HepG2 (cell line): ENCODE measurements at regions not wholly inside any gene's neighbourhood (a gene's known extent, or its start where the extent isn't known, plus 50 kb on each side); places are given as distances from the start of the nearest gene placed in this dataset.

Source experiments
- ATAC-seq: fragments of 200-7000 bp; cut with Tn5 transposase; 3 replicates; pipeline ENCODE4 v1.9.1; 2020; ENCODE audit warnings: mild to moderate bottlenecking, moderate library complexity
- BruUV-seq: library from RNA; stranded (reverse); fragments of 400-500 nt; replicated peaks from 2 replicates; lab custom pipeline; 2021; lab: Mats Ljungman, UMichigan
- CTCF ChIA-PET: fragments of 300-600 bp; formaldehyde crosslinking; extraction: SDS; loops from one replicate; lab custom pipeline; 2021; ENCODE audit warnings: low total read pairs, inconsistent platforms, low intra/inter-chr PET ratio; lab: Yijun Ruan, JAX
- POLR2A ChIA-PET: fragments of 350-600 bp; sonication (Branson Sonifier 250); formaldehyde crosslinking; loops from one replicate; lab custom pipeline; 2020; ENCODE audit warnings: antibody characterized with exemption, inconsistent platforms; lab: Yijun Ruan, JAX
- DNase-seq: peaks from one replicate; pipeline ENCODE4 v3.0.0-alpha.2; 2015; ENCODE audit warnings: low spot score
- FAIRE-seq: peaks from 3 replicates; lab custom pipeline; 2011; peaks lifted over from hg19 to GRCh38; lab: Jason Lieb, UNC
- H2AFZ ChIP-seq: one replicate; pipeline ENCODE4 v1.6.1; 2011; ENCODE audit warnings: low read length, inconsistent platforms
- H3K27ac ChIP-seq: fragments of 300-600 bp; 3 replicates; pipeline ENCODE4 v1.8.0; 2011; ENCODE audit warnings: mixed run types, mild to moderate bottlenecking, mixed read lengths, low read length, inconsistent platforms; ENCODE audit not compliant: insufficient read depth; ENCODE audit errors: extremely low read length
- H3K27me3 ChIP-seq, 2 experiments: fragments of 200-600 bp in 1 of 2; 2 replicates in 1 of 2; 3 replicates in 1 of 2; pipeline versions ENCODE4 v1.6.0 to v1.8.0; 2011; ENCODE audit warnings: low read length in 2 of 2, mild to moderate bottlenecking in 2 of 2, moderate library complexity in 2 of 2, inconsistent platforms in 1 of 2; ENCODE audit not compliant: insufficient read depth in 2 of 2, control insufficient read depth in 1 of 2
- H3K36me3 ChIP-seq, 2 experiments: fragments of 200-600 bp in 1 of 2; replicated peaks in 1 of 2; 2 replicates in 1 of 2; 3 replicates in 1 of 2; pipeline versions ENCODE4 v1.5.1 to v1.8.0; 2011; ENCODE audit warnings: low read length in 2 of 2, inconsistent platforms in 1 of 2; ENCODE audit not compliant: insufficient read depth in 2 of 2, control insufficient read depth in 1 of 2
- H3K4me1 ChIP-seq: 2 replicates; pipeline ENCODE4 v1.5.1; 2012; ENCODE audit warnings: low read length, inconsistent platforms; ENCODE audit not compliant: insufficient read depth
- H3K4me2 ChIP-seq: 2 replicates; pipeline ENCODE4 v1.6.0; 2011; ENCODE audit warnings: low read depth, low read length, inconsistent platforms
- H3K4me3 ChIP-seq, 3 experiments: fragments of 200-600 bp in 1 of 3; sonication (generic), shearing (Covaris generic) in 1 of 3; replicated peaks in 1 of 3; 2 replicates each; pipeline ENCODE4 v1.5.1; 2011 to 2016; ENCODE audit warnings: low read length in 3 of 3, inconsistent platforms in 2 of 3, low read depth in 2 of 3, mild to moderate bottlenecking in 2 of 3, control low read depth in 1 of 3, mixed read lengths in 1 of 3; ENCODE audit not compliant: insufficient read depth in 1 of 3
- H3K79me2 ChIP-seq: one replicate; pipeline ENCODE4 v1.6.1; 2011; ENCODE audit warnings: low read length, inconsistent platforms; ENCODE audit not compliant: insufficient read depth
- H3K9ac ChIP-seq: 2 replicates; pipeline ENCODE4 v1.6.0; 2011; ENCODE audit warnings: mild to moderate bottlenecking, low read depth, low read length, inconsistent platforms; ENCODE audit not compliant: insufficient read depth
- H3K9me3 ChIP-seq: 2 replicates; pipeline ENCODE4 v1.5.1; 2012; ENCODE audit warnings: mild to moderate bottlenecking, low read length
- H4K20me1 ChIP-seq: 2 replicates; pipeline ENCODE4 v1.6.0; 2011; ENCODE audit warnings: inconsistent platforms, mild to moderate bottlenecking, low read length, moderate library complexity; ENCODE audit not compliant: insufficient read depth
- ATF5 ChIP-seq: sonication (generic); formaldehyde crosslinking; IDR thresholded peaks from 2 replicates; pipeline ENCODE4 v1.4.0; 2020; ENCODE audit warnings: mild to moderate bottlenecking, low read depth, missing genetic modification reagents
- CEBPB ChIP-seq: IDR thresholded peaks from 2 replicates; pipeline ENCODE4 v1.6.1; 2011; ENCODE audit warnings: low read depth, low read length, improper control_type of control experiment, borderline replicate concordance
- CEBPG ChIP-seq: IDR thresholded peaks from 2 replicates; pipeline ENCODE4 v1.6.1; 2016
- EHMT2 ChIP-seq: fragments of 200-600 bp; sonication (generic); IDR thresholded peaks from 2 replicates; pipeline ENCODE4 v1.7.0; 2017; ENCODE audit warnings: antibody characterized with exemption, low read depth, low read length, borderline replicate concordance
- NBN ChIP-seq: fragments of 450-650 bp; conservative IDR thresholded peaks from 2 replicates; pipeline ENCODE4 v1.6.1; 2017
- NCOA1 ChIP-seq: sonication (generic); formaldehyde crosslinking; IDR thresholded peaks from 2 replicates; pipeline ENCODE4 v1.9.0; 2021; ENCODE audit warnings: missing genetic modification reagents
- NFKB2 ChIP-seq: sonication (generic); formaldehyde crosslinking; IDR thresholded peaks from 2 replicates; pipeline ENCODE4 v1.4.0; 2020; ENCODE audit warnings: missing genetic modification reagents, borderline replicate concordance
- NR2F6 ChIP-seq, 2 experiments: IDR thresholded peaks; 2 replicates each; pipeline ENCODE4 v1.6.1; 2016; ENCODE audit warnings: antibody characterized with exemption in 1 of 2, mild to moderate bottlenecking in 1 of 2
- RAD21 ChIP-seq: fragments of 450-650 bp; formaldehyde crosslinking; IDR thresholded peaks from 2 replicates; pipeline ENCODE4 v1.5.0; 2020; ENCODE audit warnings: mild to moderate bottlenecking
- RNF219 ChIP-seq: sonication (generic); formaldehyde crosslinking; IDR thresholded peaks from 2 replicates; pipeline ENCODE4 v1.5.0; 2020; ENCODE audit warnings: mild to moderate bottlenecking, missing genetic modification reagents
- SOX13 ChIP-seq, 3 experiments: fragments of 450-650 bp in 1 of 3; sonication (generic) in 1 of 3; formaldehyde crosslinking in 1 of 3; IDR thresholded peaks in 2 of 3; conservative IDR thresholded peaks in 1 of 3; 2 replicates each; pipeline versions ENCODE4 v1.5.0 to v1.6.1; 2016 to 2020; ENCODE audit warnings: antibody characterized with exemption in 1 of 3, mild to moderate bottlenecking in 1 of 3, missing compliant biosample characterization in 1 of 3, missing genetic modification reagents in 1 of 3, moderate library complexity in 1 of 3
- ZMYM2 ChIP-seq: sonication (generic); formaldehyde crosslinking; IDR thresholded peaks from 2 replicates; pipeline ENCODE4 v1.8.0; 2022; ENCODE audit warnings: mild to moderate bottlenecking, missing genetic modification reagents
- ZMYM4 ChIP-seq: sonication (generic); formaldehyde crosslinking; IDR thresholded peaks from 2 replicates; pipeline ENCODE4 v1.8.1; 2023; ENCODE audit warnings: mild to moderate bottlenecking, missing genetic modification reagents
- ZNF10 ChIP-seq: sonication (generic); formaldehyde crosslinking; IDR thresholded peaks from 2 replicates; pipeline ENCODE4 v1.4.0; 2020; ENCODE audit warnings: mild to moderate bottlenecking, low read depth, missing genetic modification reagents, borderline replicate concordance
- ZNF496 ChIP-seq: sonication (generic); formaldehyde crosslinking; IDR thresholded peaks from 2 replicates; pipeline ENCODE4 v1.8.1; 2023; ENCODE audit warnings: mild to moderate bottlenecking, moderate library complexity, missing genetic modification reagents; ENCODE audit not compliant: insufficient replicate concordance
- ZNF644 ChIP-seq: IDR thresholded peaks from 2 replicates; pipeline ENCODE4 v1.6.1; 2016; ENCODE audit warnings: low read depth
- ZNF790 ChIP-seq: sonication (generic); formaldehyde crosslinking; IDR thresholded peaks from 2 replicates; pipeline ENCODE4 v1.8.0; 2022; ENCODE audit warnings: missing genetic modification reagents, mild to moderate bottlenecking, borderline replicate concordance
- WGBS: methylation state at CpG from one replicate; pipeline ENCODE4 v1.1.6; 2017; ENCODE audit warnings: low lambda C conversion rate; 5-methylcytosine and 5-hydroxymethylcytosine counted together
- in situ Hi-C: cut with HindIII; loops from 2 replicates; pipeline ENCODE4 v1.10.0; 2017; ENCODE audit warnings: low pct_unique_long_range_greater_than_20kb; ENCODE audit not compliant: extremely low pct_ligation_motif_present
- intact Hi-C: fragments of 100-400 bp; cut with micrococcal nuclease; formaldehyde crosslinking; loops from one replicate; pipeline ENCODE4 v1.10.0; 2022; ENCODE audit not compliant: unreplicated experiment
- TF ChIP-seq, protein P1 (sequence below): sonication (generic); formaldehyde crosslinking; IDR thresholded peaks from 2 replicates; pipeline ENCODE4 v1.4.0; 2020; ENCODE audit warnings: mild to moderate bottlenecking, missing genetic modification reagents

GRCh38 chr12:93025145-93026103, 96.3 kb upstream of the EEA1 start:
- Histone ChIP-seq H3K4me3 (no peak overlapping the region), H3K79me2 (no peaks in the 10 kb centered on the region), H3K36me3 (no peaks in the 10 kb centered on the region), H3K27me3 (no peaks in the 10 kb centered on the region), H3K4me1 (peaks cover 54% of the 10 kb centered on the region), H3K9ac (no peak overlapping the region), H4K20me1 (no peaks in the 10 kb centered on the region), H2AFZ (no peak overlapping the region), H3K4me2 (no peak overlapping the region), H3K9me3 (no peaks in the 10 kb centered on the region), H3K27ac (no peak overlapping the region)
- FAIRE-seq = peak; percentile 21
- ChIA-PET POLR2A (no interaction called here), CTCF (interaction anchor here (0.6 to 1.6 kb wide), 3 partner anchors 73 to 371 kb away, joined by 3 to 6 read pairs (median 3); no protein-coding TSS in a partner anchor)
- BruUV-seq = no TSS peak
- intact Hi-C loops = loop anchor here (2.0 kb wide), 1 partner anchor 371 kb away; no protein-coding TSS in a partner anchor
- in situ Hi-C loops = loop anchor here (5.0 kb wide), 1 partner anchor 102 kb away; no protein-coding TSS in a partner anchor
- 96% methylated on average over 6 of the region's 6 CpGs for WGBS
- DNase-seq = no peak
- peak; percentile 58 for ATAC-seq
- TF ChIP-seq EHMT2 = no peak
- peak; percentile 21; the same call in 1 of the 2 replicates for TF ChIP-seq CEBPB
- peak; percentile 17 for TF ChIP-seq CEBPG (CRISPR knock-in tag)
- no peak for TF ChIP-seq ZMYM2 (CRISPR knock-in tag)
- TF ChIP-seq NFKB2 = no peak
- peak; percentile 26; the same call in 1 of the 2 replicates for TF ChIP-seq ZMYM4 (CRISPR knock-in tag)
- peak; percentile 56; the same call in 1 of the 2 replicates for TF ChIP-seq ZNF644 (CRISPR knock-in tag)
- TF ChIP-seq ZNF790 = no peak
- 0 out of 2 replicates have a peak, but pooled peaks have one; percentile 43 for TF ChIP-seq RNF219 (CRISPR knock-in tag)
- TF ChIP-seq NBN = no peak
- TF ChIP-seq NCOA1 (CRISPR knock-in tag) = no peak
- TF ChIP-seq ZNF10 (CRISPR knock-in tag) = no peak
- peak; percentile 72 for TF ChIP-seq RAD21 (CRISPR knock-in tag)
- TF ChIP-seq ATF5 (CRISPR knock-in tag) = no peak
- no peak for TF ChIP-seq NR2F6 (IDR thresholded peaks at IDR 0.05)
- no peak for TF ChIP-seq NR2F6 (CRISPR knock-in tag; IDR thresholded peaks at IDR 0.05)
- no peak for TF ChIP-seq ZNF496 (CRISPR knock-in tag)
- TF ChIP-seq, protein P1, sequence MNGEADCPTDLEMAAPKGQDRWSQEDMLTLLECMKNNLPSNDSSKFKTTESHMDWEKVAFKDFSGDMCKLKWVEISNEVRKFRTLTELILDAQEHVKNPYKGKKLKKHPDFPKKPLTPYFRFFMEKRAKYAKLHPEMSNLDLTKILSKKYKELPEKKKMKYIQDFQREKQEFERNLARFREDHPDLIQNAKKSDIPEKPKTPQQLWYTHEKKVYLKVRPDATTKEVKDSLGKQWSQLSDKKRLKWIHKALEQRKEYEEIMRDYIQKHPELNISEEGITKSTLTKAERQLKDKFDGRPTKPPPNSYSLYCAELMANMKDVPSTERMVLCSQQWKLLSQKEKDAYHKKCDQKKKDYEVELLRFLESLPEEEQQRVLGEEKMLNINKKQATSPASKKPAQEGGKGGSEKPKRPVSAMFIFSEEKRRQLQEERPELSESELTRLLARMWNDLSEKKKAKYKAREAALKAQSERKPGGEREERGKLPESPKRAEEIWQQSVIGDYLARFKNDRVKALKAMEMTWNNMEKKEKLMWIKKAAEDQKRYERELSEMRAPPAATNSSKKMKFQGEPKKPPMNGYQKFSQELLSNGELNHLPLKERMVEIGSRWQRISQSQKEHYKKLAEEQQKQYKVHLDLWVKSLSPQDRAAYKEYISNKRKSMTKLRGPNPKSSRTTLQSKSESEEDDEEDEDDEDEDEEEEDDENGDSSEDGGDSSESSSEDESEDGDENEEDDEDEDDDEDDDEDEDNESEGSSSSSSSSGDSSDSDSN (CRISPR knock-in tag) = no peak
- TF ChIP-seq SOX13 (IDR thresholded peaks at IDR 0.05) = no peak
- TF ChIP-seq SOX13 (CRISPR knock-in tag; conservative IDR thresholded peaks at IDR 0.05 in 1 of 2, IDR thresholded peaks at IDR 0.05 in 1 of 2) = no peak
